ENCODE measurements at regions not wholly inside any gene's neighbourhood (a gene's known extent, or its start where the extent isn't known, plus 50 kb on each side); places are given as distances from the start of the nearest gene placed in this dataset.

DNA sequence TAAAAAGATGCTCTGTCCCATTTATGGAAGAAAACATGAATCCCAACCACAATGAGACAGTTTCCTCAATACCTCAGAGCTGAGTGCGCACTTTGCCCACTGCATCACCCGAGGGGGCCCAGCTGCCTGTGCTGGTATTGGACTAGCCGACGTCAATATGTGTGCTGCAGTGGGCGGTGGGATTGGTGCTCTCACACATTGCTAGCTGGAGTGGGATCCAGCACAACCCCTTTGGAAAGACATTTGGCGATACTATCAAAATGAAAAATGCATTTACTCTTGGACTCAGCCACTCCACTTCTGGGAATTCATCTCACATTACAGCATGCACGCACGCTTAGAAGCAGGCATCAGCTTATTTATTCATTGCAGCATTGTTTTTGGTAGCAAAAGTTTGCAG lies 289.2 kb upstream of the FOXF1 start:
- TF ChIP-seq, protein P1, sequence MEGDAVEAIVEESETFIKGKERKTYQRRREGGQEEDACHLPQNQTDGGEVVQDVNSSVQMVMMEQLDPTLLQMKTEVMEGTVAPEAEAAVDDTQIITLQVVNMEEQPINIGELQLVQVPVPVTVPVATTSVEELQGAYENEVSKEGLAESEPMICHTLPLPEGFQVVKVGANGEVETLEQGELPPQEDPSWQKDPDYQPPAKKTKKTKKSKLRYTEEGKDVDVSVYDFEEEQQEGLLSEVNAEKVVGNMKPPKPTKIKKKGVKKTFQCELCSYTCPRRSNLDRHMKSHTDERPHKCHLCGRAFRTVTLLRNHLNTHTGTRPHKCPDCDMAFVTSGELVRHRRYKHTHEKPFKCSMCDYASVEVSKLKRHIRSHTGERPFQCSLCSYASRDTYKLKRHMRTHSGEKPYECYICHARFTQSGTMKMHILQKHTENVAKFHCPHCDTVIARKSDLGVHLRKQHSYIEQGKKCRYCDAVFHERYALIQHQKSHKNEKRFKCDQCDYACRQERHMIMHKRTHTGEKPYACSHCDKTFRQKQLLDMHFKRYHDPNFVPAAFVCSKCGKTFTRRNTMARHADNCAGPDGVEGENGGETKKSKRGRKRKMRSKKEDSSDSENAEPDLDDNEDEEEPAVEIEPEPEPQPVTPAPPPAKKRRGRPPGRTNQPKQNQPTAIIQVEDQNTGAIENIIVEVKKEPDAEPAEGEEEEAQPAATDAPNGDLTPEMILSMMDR (IDR thresholded peaks at IDR 0.05; ENCODE audit: low read depth, low read length, poor library complexity, severe bottlenecking), result no peak
- no peak for TF ChIP-seq EZH2phosphoT487 (IDR thresholded peaks at IDR 0.05; ENCODE audit: borderline replicate concordance, low read length)

All from DOHH2 (cell line).